SK-MEL-5 (cell line): ENCODE measurements at regions not wholly inside any gene's neighbourhood (a gene's known extent, or its start where the extent isn't known, plus 50 kb on each side); places are given as distances from the start of the nearest gene placed in this dataset.
A peak's percentile ranks its signal among the peaks of the same experiment; 100 is the strongest.

Source experiments
- DNase-seq: peaks from one replicate; pipeline ENCODE4 v3.0.0-alpha.2; 2016; ENCODE audit warnings: low read depth, low spot score
- in situ Hi-C: cut with HindIII; loops from 2 replicates; pipeline ENCODE4 v1.10.0; 2016; ENCODE audit warnings: low sequenced_read_pairs, high pct_unique_total_duplicates, low pct_unique_long_range_greater_than_20kb
- small RNA-seq, 2 experiments: library from RNA; depleted of rRNA; stranded (forward); fragments of <200 nt; gene quantifications; one replicate each; pipeline ENCODE3, GENCODE V24; 2014

DNA sequence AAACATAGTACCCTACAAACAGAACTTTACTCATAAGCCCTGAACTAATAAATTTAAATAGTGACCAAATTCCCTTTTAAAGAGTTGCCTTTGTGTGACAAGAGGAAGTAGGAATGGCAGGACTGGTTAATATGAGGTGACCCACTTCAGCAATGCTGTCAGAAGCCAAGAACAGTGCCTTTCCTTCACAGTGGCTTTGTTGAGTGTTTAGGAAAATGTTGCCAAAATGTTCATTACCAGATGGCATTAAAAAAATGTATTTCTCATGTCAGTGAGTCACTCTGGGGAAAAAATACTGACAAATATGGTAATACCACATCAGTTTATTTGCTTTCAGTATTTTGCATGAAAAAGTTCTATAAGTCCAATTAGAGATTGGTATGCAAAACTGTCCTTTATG lies 103.3 kb downstream of the DIRAS2 start:
- DNase-seq = no peak
- in situ Hi-C loops = no loop called here

DNA sequence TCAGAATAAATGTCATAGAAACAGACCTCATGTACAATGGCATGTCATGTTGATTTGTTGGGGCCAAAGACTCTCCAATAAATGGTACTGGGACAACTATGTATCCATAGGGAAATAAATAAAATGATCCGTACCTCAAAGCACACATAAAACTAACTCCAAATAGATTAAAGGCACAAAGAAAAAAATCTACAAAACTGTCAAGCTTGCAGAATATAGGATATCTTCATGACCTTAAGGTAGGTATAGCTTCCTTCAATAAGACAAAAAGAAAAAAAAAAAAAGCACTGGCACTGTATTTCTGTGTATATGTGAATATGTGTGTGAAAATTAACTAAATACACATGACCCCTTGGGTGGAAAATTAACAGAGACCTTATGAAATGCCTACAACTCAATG lies 101.9 kb downstream of the DIRAS2 start:
- no peak for DNase-seq
- in situ Hi-C loops = no loop called here

DNA sequence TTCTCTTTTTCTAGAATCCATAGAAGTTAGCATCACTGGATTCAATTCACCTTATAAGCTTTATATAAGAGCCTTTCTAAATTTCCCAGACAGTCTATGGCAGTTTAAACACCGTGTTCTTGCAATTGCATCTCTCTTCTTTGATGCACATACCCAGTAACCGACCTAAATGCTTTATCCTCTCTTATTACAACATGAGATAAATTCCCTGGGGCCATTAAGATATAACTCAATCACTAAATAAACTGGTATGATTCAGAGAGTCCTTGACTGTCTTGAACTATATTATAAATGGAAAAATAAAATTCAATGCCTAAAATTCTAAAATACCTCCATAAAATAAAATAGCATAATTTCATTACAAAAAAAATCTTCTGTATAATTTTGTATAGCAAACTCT lies 98.1 kb downstream of the DIRAS2 start:
- DNase-seq = no peak
- in situ Hi-C loops = no loop called here

DNA sequence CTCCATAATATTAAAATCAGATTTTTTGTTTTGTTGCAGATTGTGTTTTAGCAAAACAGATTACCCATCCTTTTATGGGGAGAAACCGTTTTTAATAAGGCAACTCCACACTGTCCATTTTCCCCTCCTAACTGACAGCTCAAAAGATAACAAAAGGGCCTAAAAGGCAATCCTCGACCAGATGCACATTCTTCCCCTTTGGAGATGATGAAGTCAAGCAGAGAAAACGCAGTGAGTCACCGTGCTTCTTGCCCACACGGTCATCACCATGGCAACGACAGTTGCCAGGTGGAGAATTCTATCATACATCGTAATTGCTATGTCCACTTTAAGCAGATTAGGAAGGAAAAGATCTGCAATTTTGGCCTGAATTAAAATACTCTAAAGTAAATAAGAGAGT lies 96.4 kb downstream of the DIRAS2 start:
- in situ Hi-C loops = no loop called here

DNA sequence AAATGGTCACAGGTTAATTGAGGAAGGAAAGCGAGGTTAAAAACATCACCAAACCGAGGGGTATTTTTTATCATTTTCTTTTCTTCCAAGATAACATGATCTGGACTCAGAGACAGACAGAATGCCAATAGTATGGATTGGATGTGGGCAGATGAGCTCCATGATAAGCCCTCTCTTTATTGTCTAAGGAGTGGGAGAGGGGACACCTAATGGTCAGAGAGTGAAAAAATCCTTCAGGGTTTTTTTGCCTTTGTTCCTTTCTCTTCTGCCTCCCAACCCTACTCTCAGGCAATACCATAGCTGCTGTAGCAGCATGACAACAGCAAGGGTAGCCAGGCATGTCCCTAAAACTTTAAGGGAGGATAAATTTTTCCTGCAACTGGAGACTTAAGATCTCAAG lies 94.7 kb downstream of the DIRAS2 start:
- in situ Hi-C loops = no loop called here
- peak; percentile 44 for DNase-seq

More for the DNA sequence above, 96.4 kb downstream of the DIRAS2 start:
- no peak for DNase-seq

DNA sequence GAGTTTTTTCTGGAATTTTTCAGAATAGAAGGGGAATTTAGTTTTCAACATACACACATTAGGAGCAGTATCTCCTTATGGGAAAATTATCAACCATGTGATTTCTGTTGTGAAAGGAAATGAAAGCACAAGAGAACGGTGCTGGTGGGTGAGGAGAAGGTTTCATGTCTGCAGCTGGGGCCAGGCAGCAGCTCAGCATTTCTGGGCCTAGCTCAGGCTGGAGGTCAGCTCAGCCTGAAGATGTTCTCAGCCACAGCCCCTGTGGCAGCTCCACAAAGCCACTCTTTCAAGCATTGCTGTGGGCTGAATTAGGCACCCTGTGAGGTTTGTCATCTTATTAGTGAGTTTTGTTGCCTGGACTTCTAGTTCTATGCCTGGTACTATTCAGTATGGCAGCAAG lies 90.3 kb downstream of the DIRAS2 start:
- DNase-seq = no peak
- in situ Hi-C loops = no loop called here

DNA sequence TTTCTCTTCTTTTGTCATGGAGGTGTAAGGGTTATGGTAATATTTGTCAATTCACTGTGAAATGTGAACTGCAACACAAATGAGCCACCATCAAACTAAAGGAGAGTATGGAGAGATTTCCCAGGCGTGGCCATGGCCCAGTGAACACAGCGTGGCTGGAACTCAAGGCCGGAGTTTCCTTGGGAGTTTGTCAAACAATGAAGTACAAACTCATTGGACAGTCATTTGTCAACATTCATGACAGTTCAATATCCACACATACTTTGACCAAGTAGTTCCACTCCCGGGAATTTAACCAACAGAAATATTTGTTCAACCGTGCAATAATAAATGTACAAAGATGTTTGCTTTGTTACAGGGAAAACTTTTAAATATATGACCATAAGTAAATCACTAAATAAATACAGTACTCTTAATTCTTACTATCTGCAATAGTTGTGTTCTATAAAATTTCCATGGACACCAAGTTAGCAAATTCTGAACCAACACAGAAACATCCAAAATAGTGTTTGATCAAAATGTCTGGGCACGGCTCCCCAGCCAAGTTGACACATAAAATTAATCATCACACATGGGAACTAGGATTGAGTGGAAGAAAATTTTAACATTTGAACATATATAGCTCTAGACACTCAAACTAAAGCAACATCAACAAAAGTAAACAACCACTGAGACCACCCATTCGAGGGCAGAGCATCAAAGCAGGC lies 87.1 kb downstream of the DIRAS2 start:
- DNase-seq = no peak
- in situ Hi-C loops = no loop called here

DNA sequence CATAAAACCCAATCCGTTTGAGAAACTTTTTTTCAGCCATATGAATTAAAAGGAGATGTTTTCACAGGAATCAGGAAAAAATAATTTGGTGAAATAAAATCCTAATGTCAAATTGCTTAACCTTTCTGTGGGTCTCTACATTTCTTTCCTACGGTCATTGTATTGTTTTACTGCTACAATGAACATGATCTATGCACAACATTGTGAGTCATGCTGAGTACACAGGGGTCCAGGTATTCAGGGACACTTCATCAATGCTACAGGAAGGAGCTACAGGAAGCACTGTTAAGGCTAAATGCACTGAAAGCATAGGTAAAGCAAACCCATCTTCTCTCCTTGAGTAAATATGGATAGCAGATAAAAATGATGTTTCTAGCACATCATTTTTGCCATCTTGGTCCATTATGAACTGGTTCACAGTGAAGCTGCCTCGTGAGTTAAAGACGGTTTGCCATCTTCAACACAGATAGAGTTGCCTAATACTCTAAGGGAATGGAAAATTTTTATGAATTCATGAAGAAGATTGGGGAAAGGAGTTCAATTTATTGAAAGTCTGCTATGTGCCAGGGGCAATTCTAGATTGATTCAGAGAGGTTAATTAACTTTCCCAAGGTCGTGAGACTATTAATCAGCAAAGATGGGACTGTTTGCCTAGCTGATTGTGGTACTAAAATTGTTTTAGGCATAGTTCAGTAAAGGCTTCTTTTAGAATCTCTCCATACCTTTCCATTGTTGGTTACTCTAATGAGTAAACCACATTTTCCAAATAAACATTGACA lies 85.5 kb downstream of the DIRAS2 start:
- in situ Hi-C loops = no loop called here

DNA sequence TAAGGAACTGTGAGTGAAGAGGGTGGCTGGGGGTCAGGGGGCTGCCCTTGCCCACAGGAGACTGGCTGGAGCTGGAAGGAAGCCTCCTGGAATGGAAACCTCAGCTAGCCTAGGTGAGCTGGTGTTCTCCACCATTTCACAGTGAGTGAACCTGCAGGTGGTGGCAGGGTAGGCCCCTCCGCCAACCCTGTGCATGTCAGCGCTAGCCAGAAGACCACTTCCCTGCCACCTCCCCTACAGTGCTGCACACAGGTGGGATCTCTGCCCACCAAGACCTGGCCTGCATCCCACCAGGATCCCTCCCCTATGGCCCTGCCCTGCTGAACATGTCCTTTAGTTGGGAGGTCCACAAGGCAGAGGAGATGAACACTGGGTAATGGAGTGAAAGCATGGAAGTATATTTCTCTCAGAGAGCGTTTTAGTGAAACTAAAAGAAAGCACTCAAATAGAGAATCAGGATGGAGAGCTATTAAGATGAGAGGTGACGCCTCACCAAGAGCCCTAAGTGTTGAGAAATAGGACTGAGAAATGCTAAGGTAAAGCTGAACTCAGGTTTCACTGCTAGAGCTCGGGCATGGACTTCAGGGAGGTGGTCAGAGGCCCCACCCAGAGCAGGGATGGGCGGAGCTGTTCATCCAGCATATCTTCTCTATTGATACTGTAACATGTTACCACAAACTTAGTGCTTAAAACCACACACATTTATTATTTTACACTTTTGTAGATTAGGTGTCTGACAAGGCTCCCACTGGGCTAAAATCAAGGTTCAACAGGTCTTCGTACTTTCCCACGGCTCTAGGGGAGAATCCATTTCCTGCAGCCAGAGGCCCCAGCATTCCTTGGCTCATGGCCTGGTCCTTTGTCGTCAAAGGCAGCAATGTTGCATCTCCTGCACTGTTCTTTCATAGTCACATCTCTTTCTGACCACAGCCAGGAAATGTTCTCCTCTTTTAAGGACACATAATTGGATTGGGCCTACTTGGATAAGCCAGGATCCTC lies 83.2 kb downstream of the DIRAS2 start:
- DNase-seq = no peak
- in situ Hi-C loops = no loop called here

More for the DNA sequence above, 85.5 kb downstream of the DIRAS2 start:
- no peak for DNase-seq

Small RNA genes lying in the stretch of these regions (small RNA-seq; reads per million reads assigned to genes)
- gene AL161629.2 = 0 reads per million in 2 experiments
- gene MIR4290 = 0 reads per million in 2 experiments
